ENCODE measurements at regions not wholly inside any gene's neighbourhood (a gene's known extent, or its start where the extent isn't known, plus 50 kb on each side); places are given as distances from the start of the nearest gene placed in this dataset.

DNA sequence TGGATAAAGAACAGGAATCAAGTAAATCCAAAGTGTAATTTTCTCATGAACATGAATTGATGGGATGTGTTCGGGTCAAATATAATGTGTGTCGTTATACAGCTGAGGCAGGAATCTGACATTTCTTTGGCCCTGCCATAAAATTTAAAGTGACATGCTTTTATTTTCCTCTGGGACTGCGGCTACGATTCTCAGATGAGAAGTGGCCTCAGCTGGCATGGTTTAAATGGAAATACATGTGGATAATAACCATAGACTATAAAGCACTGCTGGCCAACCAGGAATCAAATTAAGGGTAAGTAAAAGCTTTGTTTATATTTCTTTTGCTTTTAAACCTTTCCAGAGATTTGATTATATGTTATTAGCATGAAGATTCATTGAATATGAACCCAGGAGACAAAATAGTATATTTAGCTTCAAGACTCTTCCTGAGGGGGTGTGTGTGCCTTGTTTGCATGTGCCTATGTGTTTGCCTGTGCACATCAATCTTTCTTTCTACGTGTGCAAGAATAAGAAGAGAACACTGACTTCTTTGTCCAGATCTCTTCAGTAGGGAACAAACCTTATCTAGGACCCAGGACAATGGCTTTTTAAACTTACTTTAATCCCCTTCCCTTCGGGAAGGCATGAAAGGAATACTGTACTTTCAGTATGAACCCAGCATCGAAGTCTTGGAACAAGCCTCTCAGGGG, 629.0 kb upstream of the PFKP start:
- no peak for DNase-seq (ENCODE audit: unreplicated experiment)
- H3K4me1 Mint-ChIP-seq (ENCODE audit: insufficient read depth, unreplicated experiment): no peaks in the 10 kb centered on the region
- no peaks in the 10 kb centered on the region for H3K36me3 Mint-ChIP-seq (ENCODE audit: insufficient read depth, unreplicated experiment)
- ChIA-PET CTCF (no interaction called here), POLR2A (no interaction called here)
- no TSS peak for BruUV-seq (replicated peaks)
- TF ChIP-seq, protein P1, sequence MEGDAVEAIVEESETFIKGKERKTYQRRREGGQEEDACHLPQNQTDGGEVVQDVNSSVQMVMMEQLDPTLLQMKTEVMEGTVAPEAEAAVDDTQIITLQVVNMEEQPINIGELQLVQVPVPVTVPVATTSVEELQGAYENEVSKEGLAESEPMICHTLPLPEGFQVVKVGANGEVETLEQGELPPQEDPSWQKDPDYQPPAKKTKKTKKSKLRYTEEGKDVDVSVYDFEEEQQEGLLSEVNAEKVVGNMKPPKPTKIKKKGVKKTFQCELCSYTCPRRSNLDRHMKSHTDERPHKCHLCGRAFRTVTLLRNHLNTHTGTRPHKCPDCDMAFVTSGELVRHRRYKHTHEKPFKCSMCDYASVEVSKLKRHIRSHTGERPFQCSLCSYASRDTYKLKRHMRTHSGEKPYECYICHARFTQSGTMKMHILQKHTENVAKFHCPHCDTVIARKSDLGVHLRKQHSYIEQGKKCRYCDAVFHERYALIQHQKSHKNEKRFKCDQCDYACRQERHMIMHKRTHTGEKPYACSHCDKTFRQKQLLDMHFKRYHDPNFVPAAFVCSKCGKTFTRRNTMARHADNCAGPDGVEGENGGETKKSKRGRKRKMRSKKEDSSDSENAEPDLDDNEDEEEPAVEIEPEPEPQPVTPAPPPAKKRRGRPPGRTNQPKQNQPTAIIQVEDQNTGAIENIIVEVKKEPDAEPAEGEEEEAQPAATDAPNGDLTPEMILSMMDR (IDR thresholded peaks at IDR 0.05; ENCODE audit: unreplicated experiment): no peak
- no peaks in the 10 kb centered on the region for H3K27me3 Mint-ChIP-seq (ENCODE audit: insufficient read depth, unreplicated experiment)
- intact Hi-C loops (cut with micrococcal nuclease): no loop called here
- peaks cover 6% of the 10 kb centered on the region for H3K9me3 Mint-ChIP-seq (ENCODE audit: unreplicated experiment)
- H3K4me3 Mint-ChIP-seq (ENCODE audit: unreplicated experiment): no peak overlapping the region
- H3K27ac Mint-ChIP-seq (ENCODE audit: low read depth, unreplicated experiment): no peak overlapping the region

DNA sequence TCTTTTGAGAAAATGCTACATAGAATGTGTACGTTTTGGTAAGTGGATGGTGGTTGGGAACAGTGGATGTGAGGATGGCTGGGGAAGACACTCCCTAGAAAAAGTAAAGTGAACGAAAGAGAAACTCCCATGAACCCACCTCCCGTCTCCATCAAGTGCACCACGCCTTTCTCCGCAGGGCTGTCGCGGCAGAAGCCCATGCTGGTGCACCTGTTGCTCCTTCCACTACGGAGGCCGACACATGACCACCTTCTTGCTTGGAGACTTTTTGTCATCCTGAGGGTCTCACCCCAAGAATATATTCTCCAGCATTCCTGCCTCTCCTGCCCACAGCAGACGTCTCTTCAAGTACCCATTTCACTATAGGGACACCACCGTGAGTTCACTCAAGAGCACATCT, 630.4 kb upstream of the PFKP start:
- Mint-ChIP-seq H3K4me1 (ENCODE audit: insufficient read depth, unreplicated experiment) (no peaks in the 10 kb centered on the region), H3K27me3 (ENCODE audit: insufficient read depth, unreplicated experiment) (no peaks in the 10 kb centered on the region), H3K36me3 (ENCODE audit: insufficient read depth, unreplicated experiment) (no peaks in the 10 kb centered on the region), H3K4me3 (ENCODE audit: unreplicated experiment) (no peak overlapping the region), H3K27ac (ENCODE audit: low read depth, unreplicated experiment) (no peak overlapping the region), H3K9me3 (ENCODE audit: unreplicated experiment) (peaks cover 6% of the 10 kb centered on the region)
- ChIA-PET CTCF (no interaction called here), POLR2A (no interaction called here)
- intact Hi-C loops (cut with micrococcal nuclease): no loop called here
- no TSS peak for BruUV-seq (replicated peaks)
- TF ChIP-seq, protein P1 (IDR thresholded peaks at IDR 0.05; ENCODE audit: unreplicated experiment): no peak
- DNase-seq (ENCODE audit: unreplicated experiment): no peak

DNA sequence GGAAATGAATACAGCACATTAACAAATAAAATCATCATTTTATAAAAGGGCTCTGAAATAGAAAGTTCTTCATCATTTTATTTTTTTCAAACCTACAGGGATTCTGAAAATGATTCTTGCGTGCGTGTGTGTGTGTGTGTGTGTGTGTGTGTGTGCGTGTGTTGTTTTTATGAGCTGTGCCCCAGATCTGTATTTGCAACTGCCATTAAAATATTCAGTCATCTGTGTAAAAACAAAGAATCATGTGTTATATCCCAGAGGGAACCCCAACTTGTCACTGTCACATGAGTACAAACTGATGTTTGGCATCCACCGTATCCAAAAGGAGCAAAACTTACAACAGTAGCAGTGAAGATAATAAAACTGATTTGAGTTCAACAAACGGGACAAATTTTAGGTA, 635.4 kb upstream of the PFKP start:
- TF ChIP-seq, protein P1 (IDR thresholded peaks at IDR 0.05; ENCODE audit: unreplicated experiment): no peak
- no peaks in the 10 kb centered on the region for H3K27me3 Mint-ChIP-seq (ENCODE audit: insufficient read depth, unreplicated experiment)
- peaks cover 6% of the 10 kb centered on the region for H3K9me3 Mint-ChIP-seq (ENCODE audit: unreplicated experiment)
- ChIA-PET CTCF (no interaction called here), POLR2A (no interaction called here)
- H3K4me1 Mint-ChIP-seq (ENCODE audit: insufficient read depth, unreplicated experiment): no peaks in the 10 kb centered on the region
- H3K4me3 Mint-ChIP-seq (ENCODE audit: unreplicated experiment): no peak overlapping the region
- DNase-seq (ENCODE audit: unreplicated experiment): no peak
- intact Hi-C loops (cut with micrococcal nuclease): no loop called here
- H3K36me3 Mint-ChIP-seq (ENCODE audit: insufficient read depth, unreplicated experiment): no peaks in the 10 kb centered on the region
- no peak overlapping the region for H3K27ac Mint-ChIP-seq (ENCODE audit: low read depth, unreplicated experiment)
- BruUV-seq (replicated peaks): no TSS peak

DNA sequence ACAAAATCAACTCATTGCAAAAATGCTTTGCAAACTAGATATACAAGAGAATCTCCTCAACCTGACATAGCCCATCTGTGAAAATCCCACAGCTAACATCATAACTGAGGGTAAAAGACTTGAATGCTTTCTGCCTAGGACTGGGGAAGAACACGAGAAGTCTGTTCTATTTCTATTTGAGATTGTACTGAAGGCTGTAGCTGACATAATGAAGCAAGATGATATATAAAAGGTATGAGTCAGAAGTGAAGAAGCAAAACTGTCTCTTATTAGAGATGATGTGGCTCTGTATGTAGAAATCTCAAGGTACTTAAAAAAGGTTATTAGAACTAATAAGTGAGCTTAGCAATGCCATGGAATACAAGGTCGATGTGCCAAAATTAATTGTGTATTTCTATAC, 639.9 kb upstream of the PFKP start:
- DNase-seq (ENCODE audit: unreplicated experiment): no peak
- no TSS peak for BruUV-seq (replicated peaks)
- ChIA-PET CTCF (no interaction called here), POLR2A (no interaction called here)
- TF ChIP-seq, protein P1 (IDR thresholded peaks at IDR 0.05; ENCODE audit: unreplicated experiment): no peak
- H3K27me3 Mint-ChIP-seq (ENCODE audit: insufficient read depth, unreplicated experiment): no peaks in the 10 kb centered on the region
- H3K27ac Mint-ChIP-seq (ENCODE audit: low read depth, unreplicated experiment): no peak overlapping the region
- H3K9me3 Mint-ChIP-seq (ENCODE audit: unreplicated experiment): no peaks in the 10 kb centered on the region
- H3K4me3 Mint-ChIP-seq (ENCODE audit: unreplicated experiment): no peak overlapping the region
- intact Hi-C loops (cut with micrococcal nuclease): no loop called here
- H3K4me1 Mint-ChIP-seq (ENCODE audit: insufficient read depth, unreplicated experiment): peaks cover 5% of the 10 kb centered on the region
- H3K36me3 Mint-ChIP-seq (ENCODE audit: insufficient read depth, unreplicated experiment): no peaks in the 10 kb centered on the region

Data from MCF 10A (cell line).